Prostate gland (tissue), 2 donors: ENCODE measurements at regions not wholly inside any gene's neighbourhood (a gene's known extent, or its start where the extent isn't known, plus 50 kb on each side); places are given as distances from the start of the nearest gene placed in this dataset.

ENCODE experiments used
- DNase-seq: peaks from one replicate; pipeline ENCODE4 v3.0.0-alpha.2; 2019; ENCODE audit warnings: low spot score
- H3K27ac ChIP-seq, 2 donors: fragments of 200-600 bp; sonication (generic); 2 replicates each; pipeline ENCODE4 v1.5.1; 2017 to 2019
- H3K27me3 ChIP-seq: fragments of 200-600 bp; sonication (generic); replicated peaks from 2 replicates; pipeline ENCODE4 v1.5.1; 2019; ENCODE audit not compliant: insufficient read depth
- H3K36me3 ChIP-seq, 2 donors: fragments of 200-600 bp; sonication (generic); 1 replicate in 1 of 2; 2 replicates in 1 of 2; pipeline versions ENCODE4 v1.5.1 to v1.8.1; 2017 to 2019
- H3K4me1 ChIP-seq: fragments of 200-600 bp; sonication (generic); replicated peaks from 2 replicates; pipeline ENCODE4 v1.5.1; 2019
- H3K4me3 ChIP-seq, 2 donors: fragments of 200-600 bp; sonication (generic); 2 replicates each; pipeline ENCODE4 v1.5.1; 2017 to 2019
- H3K9me3 ChIP-seq: fragments of 200-600 bp; sonication (generic); 2 replicates; pipeline ENCODE4 v1.5.1; 2017
- POLR2A ChIP-seq: fragments of 450-650 bp; IDR thresholded peaks from one replicate; pipeline ENCODE4 v1.6.1; 2016; ENCODE audit warnings: antibody characterized with exemption, mild to moderate bottlenecking
- POLR2AphosphoS5 ChIP-seq: sonication (generic); formaldehyde crosslinking; IDR thresholded peaks from one replicate; pipeline ENCODE4 v1.6.1; 2017; ENCODE audit warnings: antibody characterized with exemption
- WGBS: methylation state at CpG from one replicate; pipeline ENCODE4 v1.1.5; 2018; 5-methylcytosine and 5-hydroxymethylcytosine counted together
- intact Hi-C: fragments of 100-400 bp; cut with DNase I; formaldehyde crosslinking; loops from one replicate; pipeline ENCODE4 v1.14.2; 2022
- TF ChIP-seq, protein P1 (sequence below), 4 experiments: fragments of 200-600 bp in 2 of 4; fragments of 450-650 bp in 2 of 4; sonication (generic) in 2 of 4; IDR thresholded peaks; 1 replicate in 3 of 4; 2 replicates in 1 of 4; pipeline ENCODE4 v1.5.1; 2016 to 2019; ENCODE audit warnings: antibody characterized with exemption in 4 of 4, mild to moderate bottlenecking in 2 of 4, moderate library complexity in 2 of 4

DNA sequence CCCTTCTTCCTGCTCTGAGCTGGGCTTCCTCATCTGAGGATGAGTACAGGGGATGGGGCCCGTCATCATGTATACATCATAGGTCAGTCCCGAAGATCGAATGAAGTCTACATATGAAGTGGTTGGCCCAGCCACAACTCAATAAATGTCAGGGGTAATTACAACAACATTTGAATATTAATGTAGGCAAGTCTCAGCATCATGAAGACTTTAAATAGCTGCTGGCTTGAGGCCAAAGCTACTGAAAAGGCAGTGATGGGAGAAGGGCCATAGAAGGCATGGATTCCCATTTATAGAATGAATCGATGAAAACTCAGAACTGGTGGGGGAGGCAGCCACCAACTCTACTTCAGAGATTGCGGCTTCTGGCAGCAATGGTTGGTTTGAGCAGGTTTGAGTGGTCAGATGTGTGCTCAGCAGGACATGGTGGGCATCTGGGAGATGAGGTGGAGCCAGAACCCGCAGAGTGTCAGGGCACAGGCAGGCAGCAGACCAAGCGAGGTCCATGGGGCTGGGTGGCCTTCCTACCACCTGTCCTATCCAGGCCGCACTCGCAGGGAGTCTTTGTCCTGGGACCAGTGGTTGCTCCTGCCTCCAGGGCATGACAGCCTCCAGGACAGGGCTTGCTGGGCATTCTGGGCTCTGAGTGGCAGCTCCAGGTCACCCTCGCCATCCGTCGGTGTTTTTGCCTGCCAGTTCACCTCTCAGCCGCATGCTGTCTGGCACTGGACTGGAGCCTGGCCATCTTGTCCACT is 919.1 kb downstream of the TBC1D22A start:
- 95% methylated on average over 13 of the region's 13 CpGs for WGBS
- no peak for DNase-seq
- intact Hi-C loops = no loop called here

DNA sequence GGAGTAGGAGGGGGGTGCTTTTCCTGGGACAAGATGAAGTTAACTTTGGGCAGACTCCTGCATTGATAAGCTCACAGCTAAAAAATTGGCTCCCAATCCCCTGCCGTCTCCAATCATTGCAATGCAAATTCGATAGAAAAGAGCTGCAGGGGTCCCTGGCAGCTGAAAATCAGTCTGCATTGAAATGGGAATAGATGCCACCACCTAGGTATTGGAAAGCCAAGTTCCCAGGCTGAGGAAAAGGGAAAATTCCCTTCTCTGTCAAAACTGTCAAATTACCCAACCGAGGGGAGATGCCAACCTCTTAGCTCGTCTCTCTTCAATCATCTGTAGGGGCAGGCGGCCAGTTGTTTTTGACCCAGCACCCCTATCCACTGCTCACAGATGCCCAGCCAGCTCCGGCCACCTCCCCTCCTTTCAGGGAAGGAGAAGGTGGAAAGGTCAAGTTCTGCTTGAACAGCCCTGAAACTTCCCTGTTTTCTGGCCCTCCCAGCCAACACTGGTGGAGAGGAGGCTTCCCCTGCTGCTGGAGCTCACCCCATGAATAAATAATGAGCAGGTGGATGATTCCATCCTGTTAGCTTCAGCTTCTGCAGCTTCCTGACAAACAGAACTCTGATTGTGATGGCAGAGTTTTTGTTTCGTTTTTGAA is 916.3 kb downstream of the TBC1D22A start:
- no peak for DNase-seq
- Histone ChIP-seq H3K27me3 (no peaks in the 10 kb centered on the region), H3K9me3 (no peaks in the 10 kb centered on the region), H3K4me3 (no peak overlapping the region), H3K27ac (no peak overlapping the region), H3K36me3 (no peaks in the 10 kb centered on the region), H3K4me1 (no peaks in the 10 kb centered on the region)
- 63% methylated on average over 7 of the region's 7 CpGs for WGBS
- intact Hi-C loops = no loop called here
- TF ChIP-seq, protein P1, sequence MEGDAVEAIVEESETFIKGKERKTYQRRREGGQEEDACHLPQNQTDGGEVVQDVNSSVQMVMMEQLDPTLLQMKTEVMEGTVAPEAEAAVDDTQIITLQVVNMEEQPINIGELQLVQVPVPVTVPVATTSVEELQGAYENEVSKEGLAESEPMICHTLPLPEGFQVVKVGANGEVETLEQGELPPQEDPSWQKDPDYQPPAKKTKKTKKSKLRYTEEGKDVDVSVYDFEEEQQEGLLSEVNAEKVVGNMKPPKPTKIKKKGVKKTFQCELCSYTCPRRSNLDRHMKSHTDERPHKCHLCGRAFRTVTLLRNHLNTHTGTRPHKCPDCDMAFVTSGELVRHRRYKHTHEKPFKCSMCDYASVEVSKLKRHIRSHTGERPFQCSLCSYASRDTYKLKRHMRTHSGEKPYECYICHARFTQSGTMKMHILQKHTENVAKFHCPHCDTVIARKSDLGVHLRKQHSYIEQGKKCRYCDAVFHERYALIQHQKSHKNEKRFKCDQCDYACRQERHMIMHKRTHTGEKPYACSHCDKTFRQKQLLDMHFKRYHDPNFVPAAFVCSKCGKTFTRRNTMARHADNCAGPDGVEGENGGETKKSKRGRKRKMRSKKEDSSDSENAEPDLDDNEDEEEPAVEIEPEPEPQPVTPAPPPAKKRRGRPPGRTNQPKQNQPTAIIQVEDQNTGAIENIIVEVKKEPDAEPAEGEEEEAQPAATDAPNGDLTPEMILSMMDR (IDR thresholded peaks at IDR 0.05) = no peak
- TF ChIP-seq POLR2A = no peak
- no peak for TF ChIP-seq POLR2AphosphoS5

More for the DNA sequence above, 919.1 kb downstream of the TBC1D22A start:
- no peak overlapping the region for H3K4me3 ChIP-seq
- no peak overlapping the region for H3K27ac ChIP-seq
- no peak for TF ChIP-seq POLR2A
- TF ChIP-seq, protein P1 (IDR thresholded peaks at IDR 0.05) = no peak
- no peak for TF ChIP-seq POLR2AphosphoS5
- H3K27me3 ChIP-seq = no peaks in the 10 kb centered on the region
- H3K9me3 ChIP-seq = no peaks in the 10 kb centered on the region
- H3K36me3 ChIP-seq = no peaks in the 10 kb centered on the region
- no peaks in the 10 kb centered on the region for H3K4me1 ChIP-seq

DNA sequence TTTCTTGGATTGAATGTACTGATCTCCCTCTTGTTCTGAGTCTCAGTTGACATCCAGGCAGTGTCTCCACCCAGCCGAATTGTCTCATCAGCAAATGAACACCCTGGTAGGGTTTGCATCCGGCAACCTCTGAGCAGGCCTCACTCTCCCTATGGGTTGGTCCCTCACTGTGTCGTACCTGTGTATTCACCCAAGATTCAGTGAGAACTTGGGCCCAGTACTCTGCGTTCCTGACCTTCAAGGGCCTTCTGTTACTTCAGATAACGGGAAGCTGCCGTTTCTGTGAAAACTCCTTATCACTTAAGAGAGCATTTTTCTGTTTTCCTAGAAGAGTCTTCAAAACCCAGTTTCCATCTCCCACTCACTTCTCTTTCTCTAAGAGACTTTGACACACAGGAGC is 915.6 kb downstream of the TBC1D22A start:
- H3K27me3 ChIP-seq = no peaks in the 10 kb centered on the region
- no peaks in the 10 kb centered on the region for H3K9me3 ChIP-seq
- H3K27ac ChIP-seq = no peak overlapping the region
- intact Hi-C loops = no loop called here
- no peaks in the 10 kb centered on the region for H3K36me3 ChIP-seq
- no peak for TF ChIP-seq POLR2AphosphoS5
- TF ChIP-seq, protein P1 (IDR thresholded peaks at IDR 0.05) = no peak
- no peak for TF ChIP-seq POLR2A
- WGBS = 65% methylated on average over 6 of the region's 6 CpGs
- H3K4me1 ChIP-seq = no peaks in the 10 kb centered on the region
- DNase-seq = no peak
- H3K4me3 ChIP-seq = no peak overlapping the region

DNA sequence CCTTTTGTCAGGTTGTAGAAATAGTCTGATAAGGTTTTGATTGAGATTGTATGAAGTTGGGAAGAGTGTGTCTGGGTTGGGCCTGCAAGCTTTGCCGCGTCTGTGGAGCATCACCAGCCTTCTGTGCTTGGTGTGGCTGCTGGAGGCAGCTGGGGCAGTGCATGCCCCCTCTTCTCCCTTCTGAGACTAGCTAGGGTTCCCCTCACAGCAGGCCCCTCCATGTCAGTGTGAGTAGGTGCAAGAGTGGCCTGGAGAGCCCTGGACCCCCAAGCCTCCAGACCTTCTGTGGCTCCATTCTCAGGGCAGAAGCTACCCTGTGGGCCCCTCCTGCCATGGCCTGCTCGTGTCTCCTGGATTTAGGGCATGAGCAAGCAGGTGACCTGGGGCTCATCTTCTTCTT is 914.2 kb downstream of the TBC1D22A start:
- DNase-seq = no peak
- 62% methylated on average over 3 of the region's 3 CpGs for WGBS
- intact Hi-C loops = no loop called here
- Histone ChIP-seq H3K9me3 (no peaks in the 10 kb centered on the region), H3K4me1 (no peaks in the 10 kb centered on the region), H3K27me3 (no peaks in the 10 kb centered on the region), H3K27ac (no peak overlapping the region), H3K4me3 (no peak overlapping the region), H3K36me3 (no peaks in the 10 kb centered on the region)
- TF ChIP-seq POLR2A = no peak
- no peak for TF ChIP-seq POLR2AphosphoS5
- TF ChIP-seq, protein P1 (IDR thresholded peaks at IDR 0.05) = no peak

DNA sequence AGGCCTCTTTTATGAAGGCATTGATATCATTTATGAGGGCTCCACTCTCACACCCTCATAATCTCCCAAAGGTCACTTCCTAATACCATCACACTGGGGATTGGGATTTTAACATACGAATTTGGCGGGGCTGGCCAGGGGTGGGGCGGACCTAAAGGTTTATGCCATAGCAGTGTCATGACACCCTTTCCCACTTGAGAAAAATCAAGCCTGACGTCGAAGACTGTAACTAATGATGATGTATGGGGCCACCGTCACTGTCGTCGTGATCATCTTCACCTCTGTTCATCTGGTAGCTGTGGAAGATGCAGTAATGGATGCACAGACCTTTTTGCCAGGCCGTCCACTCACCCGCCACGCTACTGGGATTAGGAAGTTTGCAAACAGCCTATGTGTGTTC is 912.1 kb downstream of the TBC1D22A start:
- Histone ChIP-seq H3K4me1 (no peaks in the 10 kb centered on the region), H3K4me3 (no peak overlapping the region), H3K36me3 (no peaks in the 10 kb centered on the region), H3K27ac (no peak overlapping the region), H3K9me3 (no peaks in the 10 kb centered on the region), H3K27me3 (no peaks in the 10 kb centered on the region)
- TF ChIP-seq, protein P1 (IDR thresholded peaks at IDR 0.05) = no peak
- TF ChIP-seq POLR2AphosphoS5 (no peak), POLR2A (no peak)
- DNase-seq = no peak
- intact Hi-C loops = no loop called here
- WGBS = 93% methylated on average over 11 of the region's 11 CpGs
